Progenitor cell of endocrine pancreas (in vitro differentiated cells): ENCODE measurements at regions not wholly inside any gene's neighbourhood (a gene's known extent, or its start where the extent isn't known, plus 50 kb on each side); places are given as distances from the start of the nearest gene placed in this dataset.
A peak's percentile ranks its signal among the peaks of the same experiment; 100 is the strongest.
"Not testable (repeated sequence)": the region's sequence is repeated elsewhere in the genome, so short reads cannot be mapped to it uniquely, and the experiment has no call there.

Experiments used
- DNase-seq: peaks from one replicate; pipeline ENCODE4 v3.0.0; 2021; ENCODE audit warnings: low spot score; ENCODE audit not compliant: unreplicated experiment
- H3K27ac Mint-ChIP-seq: 2 replicates; pipeline ENCODE4 v1.8.0; 2021; ENCODE audit warnings: mild to moderate bottlenecking, moderate library complexity, mixed read lengths
- H3K27me3 Mint-ChIP-seq: 2 replicates; pipeline ENCODE4 v1.8.0; 2021; ENCODE audit warnings: mixed read lengths
- H3K36me3 Mint-ChIP-seq: 2 replicates; pipeline ENCODE4 v1.8.0; 2022; ENCODE audit warnings: mixed read lengths; ENCODE audit not compliant: insufficient read depth
- H3K4me1 Mint-ChIP-seq: 2 replicates; pipeline ENCODE4 v1.8.0; 2021; ENCODE audit warnings: low read depth, mixed read lengths
- H3K4me3 Mint-ChIP-seq: 2 replicates; pipeline ENCODE4 v1.8.0; 2021; ENCODE audit warnings: low read depth, mild to moderate bottlenecking, moderate library complexity, mixed read lengths
- H3K9me3 Mint-ChIP-seq: 2 replicates; pipeline ENCODE4 v1.8.0; 2021; ENCODE audit warnings: low read depth, mixed read lengths
- TF ChIP-seq, protein P1 (sequence below): fragments of 200-600 bp; sonication (generic); IDR thresholded peaks from one replicate; pipeline ENCODE4 v1.5.0; 2021; ENCODE audit warnings: antibody characterized with exemption, mild to moderate bottlenecking; ENCODE audit not compliant: unreplicated experiment

DNA sequence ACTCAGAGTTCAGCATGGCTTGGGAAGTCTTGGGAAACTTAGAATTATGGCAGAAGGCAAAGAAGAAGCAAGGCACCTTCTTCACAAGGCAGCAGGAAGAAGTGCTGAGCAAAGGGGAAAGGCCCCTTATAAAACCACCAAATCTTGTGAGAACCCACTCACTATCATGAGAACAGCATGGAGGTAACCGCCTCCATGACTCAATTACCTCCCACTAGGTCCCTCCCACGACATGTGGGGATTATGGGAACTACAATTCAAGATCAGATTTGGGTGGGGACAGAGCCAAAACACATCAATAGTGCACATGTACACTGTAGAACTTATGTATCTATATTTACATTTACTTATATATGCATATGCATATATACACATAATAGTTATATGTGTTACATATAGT, 565.3 kb upstream of the NR2F2 start:
- Mint-ChIP-seq H3K36me3 (no peaks in the 10 kb centered on the region), H3K9me3 (no peaks in the 10 kb centered on the region), H3K27ac (no peak overlapping the region), H3K4me1 (peaks cover 18% of the 10 kb centered on the region), H3K4me3 (no peak overlapping the region), H3K27me3 (no peaks in the 10 kb centered on the region)
- DNase-seq: no peak
- TF ChIP-seq, protein P1, sequence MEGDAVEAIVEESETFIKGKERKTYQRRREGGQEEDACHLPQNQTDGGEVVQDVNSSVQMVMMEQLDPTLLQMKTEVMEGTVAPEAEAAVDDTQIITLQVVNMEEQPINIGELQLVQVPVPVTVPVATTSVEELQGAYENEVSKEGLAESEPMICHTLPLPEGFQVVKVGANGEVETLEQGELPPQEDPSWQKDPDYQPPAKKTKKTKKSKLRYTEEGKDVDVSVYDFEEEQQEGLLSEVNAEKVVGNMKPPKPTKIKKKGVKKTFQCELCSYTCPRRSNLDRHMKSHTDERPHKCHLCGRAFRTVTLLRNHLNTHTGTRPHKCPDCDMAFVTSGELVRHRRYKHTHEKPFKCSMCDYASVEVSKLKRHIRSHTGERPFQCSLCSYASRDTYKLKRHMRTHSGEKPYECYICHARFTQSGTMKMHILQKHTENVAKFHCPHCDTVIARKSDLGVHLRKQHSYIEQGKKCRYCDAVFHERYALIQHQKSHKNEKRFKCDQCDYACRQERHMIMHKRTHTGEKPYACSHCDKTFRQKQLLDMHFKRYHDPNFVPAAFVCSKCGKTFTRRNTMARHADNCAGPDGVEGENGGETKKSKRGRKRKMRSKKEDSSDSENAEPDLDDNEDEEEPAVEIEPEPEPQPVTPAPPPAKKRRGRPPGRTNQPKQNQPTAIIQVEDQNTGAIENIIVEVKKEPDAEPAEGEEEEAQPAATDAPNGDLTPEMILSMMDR: no peak

DNA sequence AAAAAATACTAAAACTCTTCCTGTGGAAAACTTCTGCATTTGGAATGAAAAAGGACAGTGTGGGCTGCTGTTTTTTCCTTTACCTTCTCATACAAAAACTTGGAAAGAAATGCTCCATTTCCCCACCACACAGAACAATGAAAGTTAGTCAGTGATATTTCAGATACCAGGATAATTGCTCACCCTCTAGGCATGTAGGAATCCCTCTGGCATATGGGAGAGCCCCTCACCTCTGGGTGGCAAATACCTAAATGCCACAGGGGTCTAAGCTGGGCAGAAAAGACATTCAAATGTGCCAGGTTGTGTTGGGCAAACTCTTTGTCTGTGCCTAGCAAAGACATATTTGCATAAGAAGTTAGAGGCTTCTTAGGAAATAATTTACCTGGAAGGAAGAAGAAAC, 560.3 kb upstream of the NR2F2 start:
- no peak for DNase-seq
- no peak overlapping the region for H3K4me3 Mint-ChIP-seq
- no peaks in the 10 kb centered on the region for H3K27me3 Mint-ChIP-seq
- H3K4me1 Mint-ChIP-seq: peaks cover 7% of the 10 kb centered on the region
- TF ChIP-seq, protein P1: no peak
- H3K9me3 Mint-ChIP-seq: peaks cover 2% of the 10 kb centered on the region
- H3K36me3 Mint-ChIP-seq: no peaks in the 10 kb centered on the region
- peak overlapping the region; percentile 46 for H3K27ac Mint-ChIP-seq

DNA sequence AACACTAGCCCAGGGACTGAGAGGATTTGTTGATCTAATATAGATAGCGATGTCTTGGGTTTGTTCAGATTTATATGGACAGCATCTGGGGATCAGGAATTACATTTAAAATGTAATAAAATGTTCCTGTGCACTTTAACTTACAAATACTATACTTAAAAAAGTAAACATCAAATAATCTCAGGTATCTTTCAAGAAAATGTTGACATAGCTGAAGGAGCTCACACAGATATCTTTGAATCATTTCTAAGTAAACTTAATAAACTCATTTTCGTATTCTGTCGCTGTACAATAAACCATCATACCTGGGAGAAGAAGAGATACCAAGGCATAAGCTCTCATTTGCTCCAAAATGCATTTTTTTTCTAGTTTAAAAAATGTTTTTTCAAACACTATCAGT, 557.5 kb upstream of the NR2F2 start:
- TF ChIP-seq, protein P1: no peak
- H3K9me3 Mint-ChIP-seq: peaks cover 2% of the 10 kb centered on the region

DNA sequence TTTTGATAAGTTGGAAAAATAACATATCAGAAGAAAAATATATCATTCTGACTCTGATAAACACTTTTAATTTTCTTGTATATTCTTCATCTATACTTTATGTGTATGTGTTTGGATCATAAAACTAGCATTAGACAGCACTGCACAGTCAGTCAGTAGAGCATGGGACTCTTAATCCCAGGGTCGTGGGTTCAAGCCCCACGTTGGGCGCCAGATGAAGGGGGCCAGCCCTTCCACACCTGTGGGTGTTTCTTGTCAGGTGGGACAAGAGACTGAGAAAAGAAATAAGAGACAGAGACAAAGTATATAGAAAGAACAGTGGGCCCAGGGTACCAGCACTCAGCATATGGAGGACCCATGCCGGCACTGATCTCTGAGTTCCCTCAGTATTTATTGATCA, 546.0 kb upstream of the NR2F2 start:
- peaks cover 16% of the 10 kb centered on the region for H3K36me3 Mint-ChIP-seq

More for the DNA sequence above, 557.5 kb upstream of the NR2F2 start:
- no peaks in the 10 kb centered on the region for H3K27me3 Mint-ChIP-seq
- H3K4me3 Mint-ChIP-seq: no peak overlapping the region
- no peak for DNase-seq
- H3K4me1 Mint-ChIP-seq: peaks cover 7% of the 10 kb centered on the region
- no peak overlapping the region for H3K27ac Mint-ChIP-seq
- no peaks in the 10 kb centered on the region for H3K36me3 Mint-ChIP-seq

DNA sequence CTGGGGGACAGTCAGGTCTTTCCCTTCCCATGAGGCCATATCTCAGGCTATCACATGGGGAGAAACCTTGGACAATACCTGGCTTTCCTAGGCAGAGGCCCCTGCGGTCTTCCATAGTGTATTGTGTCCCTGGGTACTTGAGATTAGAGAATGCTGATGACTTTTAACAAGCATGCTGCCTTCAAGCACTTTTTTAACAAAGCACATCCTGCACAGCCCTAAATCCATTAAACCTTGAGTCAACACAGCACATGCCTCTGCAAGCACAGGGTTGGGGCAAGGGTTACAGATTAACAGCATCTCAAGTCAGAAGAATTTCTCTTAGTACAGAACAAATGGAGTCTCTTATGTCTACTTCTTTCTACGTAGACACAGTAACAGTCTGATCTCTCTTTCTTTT, 545.2 kb upstream of the NR2F2 start:
- peaks cover 40% of the 10 kb centered on the region for H3K9me3 Mint-ChIP-seq
- not testable (repeated sequence) for H3K27ac Mint-ChIP-seq, H3K4me3 Mint-ChIP-seq

More for the DNA sequence above, 546.0 kb upstream of the NR2F2 start:
- H3K4me3 Mint-ChIP-seq: no peak overlapping the region
- DNase-seq: no peak
- peak overlapping the region; percentile 41 for H3K27ac Mint-ChIP-seq
- TF ChIP-seq, protein P1: no peak
- H3K9me3 Mint-ChIP-seq: peaks cover 40% of the 10 kb centered on the region
- H3K4me1 Mint-ChIP-seq: peaks cover 1% of the 10 kb centered on the region
- H3K27me3 Mint-ChIP-seq: no peaks in the 10 kb centered on the region

DNA sequence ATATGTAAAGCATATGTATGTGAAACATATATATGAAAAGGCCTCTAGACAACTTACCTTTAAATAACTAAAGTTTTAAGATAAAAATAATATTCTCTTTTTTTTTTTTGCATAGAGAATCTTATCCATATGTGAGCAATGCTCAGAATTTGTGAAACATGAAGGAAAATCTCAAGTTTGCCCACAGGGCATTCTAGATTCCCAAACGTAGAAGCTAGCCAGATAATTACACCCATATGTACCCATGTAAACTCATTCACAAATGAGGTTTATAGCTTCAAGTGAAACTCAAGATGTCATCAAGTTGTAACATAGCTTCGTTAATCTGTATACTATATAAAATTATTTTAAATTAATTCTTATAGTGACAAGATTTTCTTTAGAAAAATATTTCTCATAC, 537.3 kb upstream of the NR2F2 start:
- Mint-ChIP-seq H3K9me3 (no peaks in the 10 kb centered on the region), H3K27ac (no peak overlapping the region), H3K36me3 (no peaks in the 10 kb centered on the region), H3K4me3 (no peak overlapping the region), H3K27me3 (no peaks in the 10 kb centered on the region), H3K4me1 (no peaks in the 10 kb centered on the region)
- TF ChIP-seq, protein P1: no peak
- DNase-seq: no peak

More for the DNA sequence above, 545.2 kb upstream of the NR2F2 start:
- DNase-seq, H3K4me1 Mint-ChIP-seq, H3K27me3 Mint-ChIP-seq: not testable (repeated sequence)
- H3K36me3 Mint-ChIP-seq: peaks cover 16% of the 10 kb centered on the region
